ENCODE measurements at regions not wholly inside any gene's neighbourhood (a gene's known extent, or its start where the extent isn't known, plus 50 kb on each side); places are given as distances from the start of the nearest gene placed in this dataset.

DNA sequence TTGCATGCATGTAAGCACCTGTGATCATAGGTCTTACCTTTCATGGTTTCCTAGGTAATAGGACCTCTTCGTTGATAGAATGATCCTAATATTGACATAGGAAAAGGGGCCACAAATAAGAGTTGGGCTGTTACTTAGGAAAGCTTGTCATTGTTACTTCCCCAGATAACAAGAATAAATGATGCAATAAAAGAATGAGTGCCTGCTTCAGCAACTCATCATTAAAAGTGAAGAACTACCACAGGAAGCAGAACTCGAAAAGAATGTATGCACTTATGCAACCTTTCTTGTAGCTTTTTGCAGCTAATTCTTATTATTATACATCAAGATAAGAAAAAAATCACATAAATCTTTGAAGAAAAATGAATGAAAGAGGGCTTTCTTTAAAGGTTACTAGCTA is 548.6 kb downstream of the LTN1 start:
- dilution Hi-C loops (cut with MboI; ENCODE audit: extremely low pct_ligation_motif_present, low sequenced_read_pairs), result no loop called here
- Histone ChIP-seq H3K36me3 (ENCODE audit: control insufficient read depth in 2 of 2, extremely low read depth in 1 of 2, insufficient read depth in 2 of 2, low read length in 2 of 2) (no peaks in the 10 kb centered on the region), H3K27me3 (ENCODE audit: control insufficient read depth, extremely low read depth, insufficient read depth, low read length) (no peaks in the 10 kb centered on the region), H3K4me3 (ENCODE audit: control insufficient read depth in 2 of 3, extremely low read depth in 1 of 3, insufficient read depth in 2 of 3, low read depth in 1 of 3, low read length in 3 of 3) (no peak overlapping the region), H2AFZ (ENCODE audit: control insufficient read depth, low read length) (no peak overlapping the region), H3K4me1 (ENCODE audit: control insufficient read depth, extremely low read depth, insufficient read depth, low read length) (peaks cover 6% of the 10 kb centered on the region), H3K9me1 (ENCODE audit: control insufficient read depth, extremely low read depth, insufficient read depth, low read length) (no peaks in the 10 kb centered on the region), H3K9me3 (ENCODE audit: control insufficient read depth, low read depth, low read length) (no peaks in the 10 kb centered on the region), H3K4me2 (ENCODE audit: control insufficient read depth, extremely low read depth, insufficient read depth, low read depth, low read length) (no peak overlapping the region), H3K27ac (ENCODE audit: control insufficient read depth, insufficient read depth, low read length) (no peak overlapping the region), H3K79me2 (ENCODE audit: control insufficient read depth, insufficient read depth, low read length) (no peaks in the 10 kb centered on the region), H4K20me1 (ENCODE audit: control insufficient read depth, extremely low read depth, insufficient read depth, low read length) (no peaks in the 10 kb centered on the region), H3K9ac (ENCODE audit: control insufficient read depth, extremely low read depth, insufficient read depth, low read length) (no peak overlapping the region)
- no peak for FAIRE-seq
- no peak for DNase-seq (ENCODE audit: low read depth, low spot score)
- TF ChIP-seq, protein P1, sequence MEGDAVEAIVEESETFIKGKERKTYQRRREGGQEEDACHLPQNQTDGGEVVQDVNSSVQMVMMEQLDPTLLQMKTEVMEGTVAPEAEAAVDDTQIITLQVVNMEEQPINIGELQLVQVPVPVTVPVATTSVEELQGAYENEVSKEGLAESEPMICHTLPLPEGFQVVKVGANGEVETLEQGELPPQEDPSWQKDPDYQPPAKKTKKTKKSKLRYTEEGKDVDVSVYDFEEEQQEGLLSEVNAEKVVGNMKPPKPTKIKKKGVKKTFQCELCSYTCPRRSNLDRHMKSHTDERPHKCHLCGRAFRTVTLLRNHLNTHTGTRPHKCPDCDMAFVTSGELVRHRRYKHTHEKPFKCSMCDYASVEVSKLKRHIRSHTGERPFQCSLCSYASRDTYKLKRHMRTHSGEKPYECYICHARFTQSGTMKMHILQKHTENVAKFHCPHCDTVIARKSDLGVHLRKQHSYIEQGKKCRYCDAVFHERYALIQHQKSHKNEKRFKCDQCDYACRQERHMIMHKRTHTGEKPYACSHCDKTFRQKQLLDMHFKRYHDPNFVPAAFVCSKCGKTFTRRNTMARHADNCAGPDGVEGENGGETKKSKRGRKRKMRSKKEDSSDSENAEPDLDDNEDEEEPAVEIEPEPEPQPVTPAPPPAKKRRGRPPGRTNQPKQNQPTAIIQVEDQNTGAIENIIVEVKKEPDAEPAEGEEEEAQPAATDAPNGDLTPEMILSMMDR (optimal IDR thresholded peaks at IDR 0.05 in 1 of 3, IDR thresholded peaks at IDR 0.05 in 1 of 3, conservative IDR thresholded peaks at IDR 0.05 in 1 of 3; ENCODE audit: extremely low read depth in 1 of 3, insufficient read depth in 2 of 3, low read length in 3 of 3), result no peak
- TF ChIP-seq EZH2 (IDR thresholded peaks at IDR 0.05; ENCODE audit: low read length), result no peak

GRCh38 chr21:28442624-28443023 is 550.1 kb downstream of the LTN1 start:
- peaks cover 6% of the 10 kb centered on the region for H3K4me1 ChIP-seq (ENCODE audit: control insufficient read depth, extremely low read depth, insufficient read depth, low read length)
- DNase-seq (ENCODE audit: low read depth, low spot score) (no peak), FAIRE-seq (peak; percentile 46)
- no peaks in the 10 kb centered on the region for H3K9me1 ChIP-seq (ENCODE audit: control insufficient read depth, extremely low read depth, insufficient read depth, low read length)
- no peaks in the 10 kb centered on the region for H3K36me3 ChIP-seq (ENCODE audit: control insufficient read depth in 2 of 2, extremely low read depth in 1 of 2, insufficient read depth in 2 of 2, low read length in 2 of 2)
- no peak overlapping the region for H3K9ac ChIP-seq (ENCODE audit: control insufficient read depth, extremely low read depth, insufficient read depth, low read length)
- no peak overlapping the region for H2AFZ ChIP-seq (ENCODE audit: control insufficient read depth, low read length)
- no peaks in the 10 kb centered on the region for H3K79me2 ChIP-seq (ENCODE audit: control insufficient read depth, insufficient read depth, low read length)
- H3K4me2 ChIP-seq (ENCODE audit: control insufficient read depth, extremely low read depth, insufficient read depth, low read depth, low read length), result no peak overlapping the region
- dilution Hi-C loops (cut with MboI; ENCODE audit: extremely low pct_ligation_motif_present, low sequenced_read_pairs), result no loop called here
- H3K27me3 ChIP-seq (ENCODE audit: control insufficient read depth, extremely low read depth, insufficient read depth, low read length), result no peaks in the 10 kb centered on the region
- H3K27ac ChIP-seq (ENCODE audit: control insufficient read depth, insufficient read depth, low read length), result no peak overlapping the region
- no peaks in the 10 kb centered on the region for H4K20me1 ChIP-seq (ENCODE audit: control insufficient read depth, extremely low read depth, insufficient read depth, low read length)
- H3K9me3 ChIP-seq (ENCODE audit: control insufficient read depth, low read depth, low read length), result no peaks in the 10 kb centered on the region
- no peak for TF ChIP-seq EZH2 (IDR thresholded peaks at IDR 0.05; ENCODE audit: low read length)
- TF ChIP-seq, protein P1 (optimal IDR thresholded peaks at IDR 0.05 in 1 of 3, IDR thresholded peaks at IDR 0.05 in 1 of 3, conservative IDR thresholded peaks at IDR 0.05 in 1 of 3; ENCODE audit: extremely low read depth in 1 of 3, insufficient read depth in 2 of 3, low read length in 3 of 3), result no peak
- H3K4me3 ChIP-seq (ENCODE audit: control insufficient read depth in 2 of 3, extremely low read depth in 1 of 3, insufficient read depth in 2 of 3, low read depth in 1 of 3, low read length in 3 of 3), result no peak overlapping the region
